Fibroblast of lung (primary cell): ENCODE measurements at regions not wholly inside any gene's neighbourhood (a gene's known extent, or its start where the extent isn't known, plus 50 kb on each side); places are given as distances from the start of the nearest gene placed in this dataset.

Source experiments
- DNase-seq, 2 donors: peaks; one replicate each; pipeline versions ENCODE4 v3.0.0 to v3.0.0-alpha.2; 2010; ENCODE audit warnings: low read depth in 2 of 2
- H2AFZ ChIP-seq: 2 replicates; pipeline ENCODE4 v1.5.1; 2012; ENCODE audit warnings: low read length, control low read depth, inconsistent platforms
- H3K27ac ChIP-seq: 2 replicates; pipeline ENCODE4 v1.5.1; 2011; ENCODE audit warnings: low read length, control low read depth; ENCODE audit not compliant: insufficient read depth
- H3K27me3 ChIP-seq: 2 replicates; pipeline ENCODE4 v1.5.1; 2011; ENCODE audit warnings: mild to moderate bottlenecking, low read length; ENCODE audit not compliant: control insufficient read depth, insufficient read depth
- H3K36me3 ChIP-seq: 2 replicates; pipeline ENCODE4 v1.5.1; 2011; ENCODE audit warnings: low read length; ENCODE audit not compliant: control insufficient read depth, insufficient read depth
- H3K4me1 ChIP-seq: 2 replicates; pipeline ENCODE4 v1.5.1; 2011; ENCODE audit warnings: low read length; ENCODE audit not compliant: control insufficient read depth, insufficient read depth; ENCODE audit errors: extremely low read depth
- H3K4me2 ChIP-seq: 2 replicates; pipeline ENCODE4 v1.5.1; 2011; ENCODE audit warnings: low read length, control low read depth; ENCODE audit not compliant: insufficient read depth; ENCODE audit errors: extremely low read depth
- H3K4me3 ChIP-seq, 4 experiments: fragments of 200-600 bp in 1 of 4; sonication (generic) in 1 of 4; replicated peaks in 1 of 4; 2 replicates each; pipeline ENCODE4 v1.5.1; 2011 to 2016; ENCODE audit warnings: low read length in 4 of 4, low read depth in 3 of 4, mild to moderate bottlenecking in 3 of 4, control low read depth in 2 of 4, inconsistent platforms in 1 of 4, mixed read lengths in 1 of 4; ENCODE audit not compliant: insufficient read depth in 1 of 4; ENCODE audit errors: control extremely low read depth in 1 of 4
- H3K79me2 ChIP-seq: 2 replicates; pipeline ENCODE4 v1.5.1; 2012; ENCODE audit warnings: mild to moderate bottlenecking, low read length, inconsistent platforms; ENCODE audit not compliant: control insufficient read depth, insufficient read depth
- H3K9ac ChIP-seq: 2 replicates; pipeline ENCODE4 v1.5.1; 2011; ENCODE audit warnings: mild to moderate bottlenecking, low read length, control low read depth; ENCODE audit not compliant: insufficient read depth
- H3K9me3 ChIP-seq: 2 replicates; pipeline ENCODE4 v1.5.1; 2012; ENCODE audit warnings: low read depth, low read length; ENCODE audit not compliant: control insufficient read depth, insufficient read depth
- H4K20me1 ChIP-seq: 2 replicates; pipeline ENCODE4 v1.5.1; 2011; ENCODE audit warnings: low read length; ENCODE audit not compliant: control insufficient read depth, insufficient read depth; ENCODE audit errors: extremely low read depth
- CTCF ChIP-seq, 2 donors: IDR thresholded peaks in 1 of 2; conservative IDR thresholded peaks in 1 of 2; 1 replicate in 1 of 2; 2 replicates in 1 of 2; pipeline ENCODE4 v1.5.1; 2011 to 2012; ENCODE audit warnings: low read length in 2 of 2, control low read depth in 1 of 2, inconsistent platforms in 1 of 2, low read depth in 1 of 2, mild to moderate bottlenecking in 1 of 2
- EZH2 ChIP-seq: IDR thresholded peaks from 2 replicates; pipeline ENCODE4 v1.5.1; 2012; ENCODE audit warnings: low read length, control low read depth, mild to moderate bottlenecking; ENCODE audit errors: missing control alignments

- H3K4me2 ChIP-seq: no peak overlapping the region
- TF ChIP-seq CTCF (conservative IDR thresholded peaks at IDR 0.05 in 1 of 2, IDR thresholded peaks at IDR 0.05 in 1 of 2; ENCODE audit: low read depth in 1 of 2, low read length in 2 of 2) (no peak), EZH2 (no peak)
- no peak overlapping the region for H3K27ac ChIP-seq
- H3K27me3 ChIP-seq: no peaks in the 10 kb centered on the region
- H3K9ac ChIP-seq: no peak overlapping the region
- no peaks in the 10 kb centered on the region for H3K9me3 ChIP-seq
- no peaks in the 10 kb centered on the region for H4K20me1 ChIP-seq
- H3K4me1 ChIP-seq: no peaks in the 10 kb centered on the region
- H2AFZ ChIP-seq: no peak overlapping the region
- no peak overlapping the region for H3K4me3 ChIP-seq
- H3K36me3 ChIP-seq: no peaks in the 10 kb centered on the region
- DNase-seq: no peak
- H3K79me2 ChIP-seq: no peaks in the 10 kb centered on the region
Observed at GRCh38 chr3:95464346-95464745, 1350.0 kb upstream of the EPHA6 start.

DNA sequence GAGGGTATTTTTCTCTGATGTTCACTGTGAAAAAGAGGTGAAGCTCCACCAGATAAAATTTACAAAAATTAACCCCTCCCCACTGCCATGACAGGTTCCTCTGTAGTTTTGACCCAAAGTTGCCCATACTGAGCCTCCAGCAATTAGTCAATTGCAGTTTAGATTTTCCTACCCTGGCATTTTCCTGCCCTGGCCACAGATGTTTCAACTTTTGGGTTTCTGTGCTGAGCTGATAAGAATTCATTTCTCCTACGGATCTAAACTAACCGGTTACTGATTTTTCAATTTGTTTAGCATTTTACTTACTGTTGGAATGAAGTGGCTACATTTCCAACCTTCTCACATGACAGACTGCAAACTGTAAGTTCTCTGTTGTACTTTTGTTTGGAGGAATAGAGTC, 1346.1 kb upstream of the EPHA6 start:
- H3K27ac ChIP-seq: no peak overlapping the region
- H3K4me3 ChIP-seq: no peak overlapping the region
- H3K79me2 ChIP-seq: no peaks in the 10 kb centered on the region
- no peak overlapping the region for H2AFZ ChIP-seq
- H3K9me3 ChIP-seq: no peaks in the 10 kb centered on the region
- H3K4me1 ChIP-seq: no peaks in the 10 kb centered on the region
- H4K20me1 ChIP-seq: no peaks in the 10 kb centered on the region
- no peaks in the 10 kb centered on the region for H3K27me3 ChIP-seq
- H3K9ac ChIP-seq: no peak overlapping the region
- no peaks in the 10 kb centered on the region for H3K36me3 ChIP-seq
- H3K4me2 ChIP-seq: no peak overlapping the region
- TF ChIP-seq CTCF (conservative IDR thresholded peaks at IDR 0.05 in 1 of 2, IDR thresholded peaks at IDR 0.05 in 1 of 2; ENCODE audit: low read depth in 1 of 2, low read length in 2 of 2) (no peak), EZH2 (no peak)
- DNase-seq: no peak

GRCh38 chr3:95474338-95474737, 1340.1 kb upstream of the EPHA6 start:
- no peak for DNase-seq
- Histone ChIP-seq H4K20me1 (no peaks in the 10 kb centered on the region), H3K79me2 (no peaks in the 10 kb centered on the region)

More at GRCh38 chr3:95474338-95474737, 1340.1 kb upstream of the EPHA6 start:
- no peak overlapping the region for H2AFZ ChIP-seq
- H3K4me2 ChIP-seq: no peak overlapping the region
- no peaks in the 10 kb centered on the region for H3K9me3 ChIP-seq
- no peaks in the 10 kb centered on the region for H3K27me3 ChIP-seq
- TF ChIP-seq CTCF (conservative IDR thresholded peaks at IDR 0.05 in 1 of 2, IDR thresholded peaks at IDR 0.05 in 1 of 2; ENCODE audit: low read depth in 1 of 2, low read length in 2 of 2) (no peak), EZH2 (no peak)
- H3K9ac ChIP-seq: no peak overlapping the region
- no peak overlapping the region for H3K27ac ChIP-seq
- no peaks in the 10 kb centered on the region for H3K4me1 ChIP-seq
- no peak overlapping the region for H3K4me3 ChIP-seq
- H3K36me3 ChIP-seq: no peaks in the 10 kb centered on the region
